B cell (primary cell): ENCODE measurements at regions not wholly inside any gene's neighbourhood (a gene's known extent, or its start where the extent isn't known, plus 50 kb on each side); places are given as distances from the start of the nearest gene placed in this dataset.

ENCODE experiments used
- EZH2 ChIP-seq: IDR thresholded peaks from 2 replicates; pipeline ENCODE4 v1.6.1; 2012; ENCODE audit warnings: borderline replicate concordance, low read depth, mild to moderate bottlenecking, moderate library complexity, low read length; ENCODE audit not compliant: insufficient read depth, poor library complexity, severe bottlenecking
- TF ChIP-seq, protein P1 (sequence below): fragments of 200-600 bp; IDR thresholded peaks from one replicate; pipeline ENCODE4 v1.8.0; 2022; ENCODE audit warnings: antibody characterized with exemption, mild to moderate bottlenecking

DNA sequence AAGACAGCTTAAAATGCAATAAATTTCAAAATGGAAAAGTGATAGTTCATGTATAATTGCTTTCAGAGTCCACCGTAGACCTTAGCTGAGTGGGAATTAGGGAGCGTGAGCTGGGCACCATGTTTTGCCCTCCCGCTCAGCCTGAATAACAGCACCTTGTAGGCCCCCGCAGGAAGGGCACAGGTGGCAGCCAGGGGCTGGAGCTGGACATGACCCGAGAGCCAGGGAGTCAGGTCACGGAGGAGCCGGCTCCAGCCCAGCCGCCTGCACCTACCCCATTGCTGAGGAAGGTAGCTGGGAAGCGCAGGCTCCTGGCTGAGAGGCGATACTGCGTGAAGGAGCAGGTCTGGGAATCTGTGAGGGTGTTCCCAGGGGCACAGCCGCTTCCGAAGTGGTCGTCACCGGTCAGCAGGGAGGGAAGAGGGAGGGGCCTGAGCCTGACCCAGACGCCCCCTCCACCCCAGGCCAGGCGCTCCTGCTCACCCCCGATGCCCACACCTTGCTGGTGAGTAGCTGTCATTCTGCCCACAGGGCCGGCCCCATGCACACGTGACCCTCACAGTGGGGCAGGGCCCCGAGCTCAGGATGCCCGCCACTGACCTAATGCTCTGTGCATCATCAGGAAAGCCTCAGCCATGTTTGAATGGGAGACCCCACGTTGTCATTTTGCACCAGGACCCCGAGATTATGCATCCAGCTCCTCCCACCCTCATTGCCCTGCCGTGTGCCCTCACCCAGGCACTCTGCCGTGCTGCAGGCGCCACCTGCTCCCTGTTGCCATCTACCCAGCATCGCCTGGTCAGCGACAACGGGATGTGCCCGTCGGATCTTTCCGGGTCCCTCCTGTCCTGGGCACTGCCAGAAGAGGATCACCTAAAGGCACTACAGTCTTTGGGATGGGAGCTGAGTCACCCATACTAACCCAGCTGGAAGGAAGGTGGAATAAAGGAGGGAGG, 129.2 kb upstream of the TCERG1L start:
- TF ChIP-seq, protein P1, sequence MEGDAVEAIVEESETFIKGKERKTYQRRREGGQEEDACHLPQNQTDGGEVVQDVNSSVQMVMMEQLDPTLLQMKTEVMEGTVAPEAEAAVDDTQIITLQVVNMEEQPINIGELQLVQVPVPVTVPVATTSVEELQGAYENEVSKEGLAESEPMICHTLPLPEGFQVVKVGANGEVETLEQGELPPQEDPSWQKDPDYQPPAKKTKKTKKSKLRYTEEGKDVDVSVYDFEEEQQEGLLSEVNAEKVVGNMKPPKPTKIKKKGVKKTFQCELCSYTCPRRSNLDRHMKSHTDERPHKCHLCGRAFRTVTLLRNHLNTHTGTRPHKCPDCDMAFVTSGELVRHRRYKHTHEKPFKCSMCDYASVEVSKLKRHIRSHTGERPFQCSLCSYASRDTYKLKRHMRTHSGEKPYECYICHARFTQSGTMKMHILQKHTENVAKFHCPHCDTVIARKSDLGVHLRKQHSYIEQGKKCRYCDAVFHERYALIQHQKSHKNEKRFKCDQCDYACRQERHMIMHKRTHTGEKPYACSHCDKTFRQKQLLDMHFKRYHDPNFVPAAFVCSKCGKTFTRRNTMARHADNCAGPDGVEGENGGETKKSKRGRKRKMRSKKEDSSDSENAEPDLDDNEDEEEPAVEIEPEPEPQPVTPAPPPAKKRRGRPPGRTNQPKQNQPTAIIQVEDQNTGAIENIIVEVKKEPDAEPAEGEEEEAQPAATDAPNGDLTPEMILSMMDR: no peak
- no peak for TF ChIP-seq EZH2
